Caco-2 (cell line): ENCODE measurements at regions not wholly inside any gene's neighbourhood (a gene's known extent, or its start where the extent isn't known, plus 50 kb on each side); places are given as distances from the start of the nearest gene placed in this dataset.

ENCODE experiments used
- BruUV-seq: library from RNA; stranded (reverse); fragments of 400-500 nt; replicated peaks from 2 replicates; lab custom pipeline; 2021; lab: Mats Ljungman, UMichigan
- CTCF ChIA-PET: fragments of 300-600 bp; sonication (Branson Sonifier 250); formaldehyde crosslinking; loops from one replicate; lab custom pipeline; 2022; ENCODE audit warnings: antibody characterized with exemption; lab: Charles Lee
- POLR2A ChIA-PET: fragments of 300-600 bp; sonication (Branson Sonifier 250); formaldehyde crosslinking; loops from one replicate; lab custom pipeline; 2022; ENCODE audit warnings: antibody characterized with exemption; lab: Charles Lee
- DNase-seq, 2 experiments: peaks; one replicate each; pipeline versions ENCODE4 v3.0.0 to v3.0.0-alpha.2; 2020 to 2022
- H3K27me3 ChIP-seq: replicated peaks from 2 replicates; pipeline ENCODE4 v1.6.0; 2011; ENCODE audit warnings: low read length; ENCODE audit not compliant: control insufficient read depth, insufficient read depth
- H3K36me3 ChIP-seq: 2 replicates; pipeline ENCODE4 v1.5.1; 2011; ENCODE audit warnings: low read length; ENCODE audit not compliant: control insufficient read depth, insufficient read depth
- H3K4me1 ChIP-seq: fragments of 250-450 bp; sonication (Bioruptor Pico); 2 replicates; pipeline ENCODE4 v1.5.1; 2020; ENCODE audit warnings: mild to moderate bottlenecking
- H3K4me3 ChIP-seq: 2 replicates; pipeline ENCODE4 v1.5.1; 2011; ENCODE audit warnings: low read depth, mild to moderate bottlenecking, control low read depth, low read length
- H3K9me3 ChIP-seq: fragments of 250-450 bp; sonication (Bioruptor Pico); 2 replicates; pipeline ENCODE4 v1.5.1; 2020; ENCODE audit warnings: mild to moderate bottlenecking, moderate library complexity
- H3K27ac Mint-ChIP-seq: one replicate; pipeline ENCODE4 v1.8.0; 2022; ENCODE audit warnings: mixed read lengths; ENCODE audit not compliant: unreplicated experiment
- H3K27me3 Mint-ChIP-seq: one replicate; pipeline ENCODE4 v1.8.0; 2022; ENCODE audit warnings: mixed read lengths; ENCODE audit not compliant: insufficient read depth, unreplicated experiment
- H3K36me3 Mint-ChIP-seq: one replicate; pipeline ENCODE4 v1.8.0; 2022; ENCODE audit warnings: mild to moderate bottlenecking, mixed read lengths; ENCODE audit not compliant: insufficient read depth, unreplicated experiment
- H3K4me1 Mint-ChIP-seq: one replicate; pipeline ENCODE4 v1.8.0; 2022; ENCODE audit warnings: low read depth, mixed read lengths; ENCODE audit not compliant: unreplicated experiment
- H3K4me3 Mint-ChIP-seq: one replicate; pipeline ENCODE4 v1.8.0; 2022; ENCODE audit warnings: mild to moderate bottlenecking, moderate library complexity, mixed read lengths; ENCODE audit not compliant: unreplicated experiment
- H3K9me3 Mint-ChIP-seq: one replicate; pipeline ENCODE4 v1.8.0; 2022; ENCODE audit warnings: mixed read lengths; ENCODE audit not compliant: unreplicated experiment
- intact Hi-C: fragments of 100-400 bp; cut with micrococcal nuclease; formaldehyde crosslinking; loops from one replicate; pipeline ENCODE4 v1.10.0; 2022; ENCODE audit not compliant: unreplicated experiment
- TF ChIP-seq, protein P1 (sequence below), 2 experiments: fragments of 200-600 bp in 1 of 2; IDR thresholded peaks; 1 replicate in 1 of 2; 2 replicates in 1 of 2; pipeline versions ENCODE4 v1.5.1 to v1.8.0; 2011 to 2022; ENCODE audit warnings: antibody characterized with exemption in 1 of 2, control low read depth in 1 of 2, inconsistent platforms in 1 of 2, low read depth in 1 of 2, low read length in 1 of 2, mild to moderate bottlenecking in 1 of 2, moderate library complexity in 1 of 2; ENCODE audit not compliant: insufficient read depth in 1 of 2, severe bottlenecking in 1 of 2, unreplicated experiment in 1 of 2

DNA sequence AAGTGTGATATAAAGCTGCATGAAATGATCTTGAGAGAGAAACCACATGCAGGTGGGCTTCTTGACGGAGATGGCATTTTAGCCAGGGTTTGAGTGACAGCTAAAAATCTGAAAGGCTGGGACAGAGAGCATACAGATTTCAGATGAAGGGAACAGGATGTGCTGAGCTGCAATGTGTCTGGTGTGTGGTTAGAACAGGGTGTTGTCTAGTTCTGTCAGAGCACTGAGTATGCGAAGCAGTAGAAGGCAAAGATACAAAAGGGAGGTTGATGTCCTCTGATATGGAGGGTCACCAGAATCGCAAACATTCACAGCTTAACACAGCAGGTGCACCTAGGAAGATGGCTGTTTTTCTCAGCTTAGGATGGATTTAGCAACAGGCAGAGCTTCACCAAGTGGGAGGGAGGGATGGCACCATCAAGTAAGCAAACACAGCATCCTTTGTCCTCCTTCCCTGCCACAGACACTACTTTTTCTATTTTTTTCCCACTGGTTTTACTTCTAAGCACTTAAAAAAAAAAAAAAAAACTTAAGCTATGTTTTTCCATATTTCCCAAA is 182.5 kb downstream of the TMX3 start:
- H3K4me3 Mint-ChIP-seq: no peak overlapping the region
- intact Hi-C loops: no loop called here
- BruUV-seq: no TSS peak
- Histone ChIP-seq H3K4me1 (no peaks in the 10 kb centered on the region), H3K4me3 (no peak overlapping the region), H3K36me3 (no peaks in the 10 kb centered on the region), H3K27me3 (no peaks in the 10 kb centered on the region), H3K9me3 (no peaks in the 10 kb centered on the region)
- no peaks in the 10 kb centered on the region for H3K4me1 Mint-ChIP-seq
- ChIA-PET POLR2A (no interaction called here), CTCF (no interaction called here)
- H3K36me3 Mint-ChIP-seq: no peaks in the 10 kb centered on the region
- TF ChIP-seq, protein P1, sequence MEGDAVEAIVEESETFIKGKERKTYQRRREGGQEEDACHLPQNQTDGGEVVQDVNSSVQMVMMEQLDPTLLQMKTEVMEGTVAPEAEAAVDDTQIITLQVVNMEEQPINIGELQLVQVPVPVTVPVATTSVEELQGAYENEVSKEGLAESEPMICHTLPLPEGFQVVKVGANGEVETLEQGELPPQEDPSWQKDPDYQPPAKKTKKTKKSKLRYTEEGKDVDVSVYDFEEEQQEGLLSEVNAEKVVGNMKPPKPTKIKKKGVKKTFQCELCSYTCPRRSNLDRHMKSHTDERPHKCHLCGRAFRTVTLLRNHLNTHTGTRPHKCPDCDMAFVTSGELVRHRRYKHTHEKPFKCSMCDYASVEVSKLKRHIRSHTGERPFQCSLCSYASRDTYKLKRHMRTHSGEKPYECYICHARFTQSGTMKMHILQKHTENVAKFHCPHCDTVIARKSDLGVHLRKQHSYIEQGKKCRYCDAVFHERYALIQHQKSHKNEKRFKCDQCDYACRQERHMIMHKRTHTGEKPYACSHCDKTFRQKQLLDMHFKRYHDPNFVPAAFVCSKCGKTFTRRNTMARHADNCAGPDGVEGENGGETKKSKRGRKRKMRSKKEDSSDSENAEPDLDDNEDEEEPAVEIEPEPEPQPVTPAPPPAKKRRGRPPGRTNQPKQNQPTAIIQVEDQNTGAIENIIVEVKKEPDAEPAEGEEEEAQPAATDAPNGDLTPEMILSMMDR (IDR thresholded peaks at IDR 0.05; ENCODE audit: insufficient read depth in 1 of 2, low read depth in 1 of 2, low read length in 1 of 2, severe bottlenecking in 1 of 2, unreplicated experiment in 1 of 2): no peak
- DNase-seq: no peak
- no peak overlapping the region for H3K27ac Mint-ChIP-seq
- no peaks in the 10 kb centered on the region for H3K27me3 Mint-ChIP-seq
- H3K9me3 Mint-ChIP-seq: no peaks in the 10 kb centered on the region

GRCh38 chr18:68525091-68525490 is 189.8 kb downstream of the TMX3 start:
- Histone ChIP-seq H3K36me3 (no peaks in the 10 kb centered on the region), H3K4me3 (no peak overlapping the region), H3K4me1 (no peaks in the 10 kb centered on the region), H3K9me3 (no peaks in the 10 kb centered on the region), H3K27me3 (no peaks in the 10 kb centered on the region)
- Mint-ChIP-seq H3K4me1 (no peaks in the 10 kb centered on the region), H3K27ac (no peak overlapping the region), H3K27me3 (no peaks in the 10 kb centered on the region), H3K4me3 (no peak overlapping the region), H3K36me3 (no peaks in the 10 kb centered on the region), H3K9me3 (no peaks in the 10 kb centered on the region)
- no TSS peak for BruUV-seq
- intact Hi-C loops: no loop called here
- no peak for DNase-seq
- TF ChIP-seq, protein P1 (IDR thresholded peaks at IDR 0.05; ENCODE audit: insufficient read depth in 1 of 2, low read depth in 1 of 2, low read length in 1 of 2, severe bottlenecking in 1 of 2, unreplicated experiment in 1 of 2): no peak
- CTCF ChIA-PET: no interaction called here
- POLR2A ChIA-PET: no interaction called here

GRCh38 chr18:68520406-68521075 is 194.4 kb downstream of the TMX3 start:
- H3K27ac Mint-ChIP-seq: no peak overlapping the region
- Histone ChIP-seq H3K4me3 (no peak overlapping the region), H3K9me3 (no peaks in the 10 kb centered on the region), H3K36me3 (no peaks in the 10 kb centered on the region), H3K27me3 (no peaks in the 10 kb centered on the region), H3K4me1 (no peaks in the 10 kb centered on the region)
- TF ChIP-seq, protein P1 (IDR thresholded peaks at IDR 0.05; ENCODE audit: insufficient read depth in 1 of 2, low read depth in 1 of 2, low read length in 1 of 2, severe bottlenecking in 1 of 2, unreplicated experiment in 1 of 2): no peak
- H3K4me3 Mint-ChIP-seq: no peak overlapping the region
- no TSS peak for BruUV-seq
- ChIA-PET CTCF (no interaction called here), POLR2A (no interaction called here)
- no peaks in the 10 kb centered on the region for H3K9me3 Mint-ChIP-seq
- H3K36me3 Mint-ChIP-seq: no peaks in the 10 kb centered on the region
- H3K27me3 Mint-ChIP-seq: peaks cover 2% of the 10 kb centered on the region
- H3K4me1 Mint-ChIP-seq: no peaks in the 10 kb centered on the region
- no peak for DNase-seq
- intact Hi-C loops: no loop called here
